NCI-H510A treated with DMSO at 0.1 percent for 48 hours (cell line): ENCODE measurements at regions not wholly inside any gene's neighbourhood (a gene's known extent, or its start where the extent isn't known, plus 50 kb on each side); places are given as distances from the start of the nearest gene placed in this dataset.
"Not testable (repeated sequence)": the region's sequence is repeated elsewhere in the genome, so short reads cannot be mapped to it uniquely, and the experiment has no call there.

Source experiments
- DNase-seq: peaks from one replicate; lab custom pipeline; 2025; lab: John Stamatoyannopoulos, UW

DNA sequence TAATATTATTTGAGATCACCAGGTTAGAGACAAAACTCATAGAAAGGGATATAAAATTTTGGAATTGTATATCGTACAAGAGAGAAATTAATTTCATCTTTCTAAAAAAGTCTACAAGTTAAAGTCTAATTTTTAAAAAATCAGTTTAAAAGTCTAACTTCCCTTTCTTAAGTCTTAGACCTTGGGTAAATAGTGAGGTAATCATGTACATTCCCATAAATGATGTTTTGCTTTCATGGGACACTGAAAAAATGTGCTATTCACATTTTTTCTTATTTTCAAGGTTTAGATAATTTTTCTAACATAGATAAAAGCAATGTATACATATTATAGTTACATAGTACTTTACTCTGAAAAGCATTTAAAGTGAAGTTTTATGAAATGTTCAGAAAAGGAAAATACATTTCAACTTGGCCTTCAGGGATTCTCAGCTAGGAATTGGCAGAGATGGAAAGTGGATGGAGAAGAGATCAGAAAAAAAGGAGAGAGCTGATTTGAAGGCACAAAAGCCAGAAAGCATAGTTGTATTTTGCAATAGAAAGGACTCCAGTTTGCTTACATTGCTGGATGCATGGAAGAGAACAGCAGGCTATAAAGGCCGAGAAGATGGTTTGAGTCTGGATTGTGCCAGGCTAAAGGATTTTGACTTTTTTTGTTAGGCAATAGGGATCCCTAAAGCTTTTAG is 194.0 kb downstream of the CASP12 start:
- no peak for DNase-seq

DNA sequence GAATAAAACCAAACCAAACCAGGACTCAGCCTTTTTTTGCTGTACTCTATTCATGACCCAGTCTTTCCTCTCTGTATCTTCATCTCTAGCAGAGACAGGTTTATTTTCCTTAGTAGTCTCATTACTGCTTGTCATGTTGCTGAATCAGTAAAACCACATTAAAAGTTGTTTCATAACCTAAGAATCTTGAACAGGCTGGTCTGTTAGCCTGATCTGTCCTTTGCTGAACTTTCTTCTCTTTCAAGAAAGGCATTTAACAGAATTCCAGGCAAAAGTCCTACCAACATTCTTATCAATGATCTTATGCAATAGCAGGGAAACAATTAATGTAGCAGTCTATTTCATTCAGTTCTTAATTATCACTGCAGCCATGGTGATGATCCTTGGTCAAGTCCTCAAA is 197.7 kb downstream of the CASP12 start:
- DNase-seq, result no peak

DNA sequence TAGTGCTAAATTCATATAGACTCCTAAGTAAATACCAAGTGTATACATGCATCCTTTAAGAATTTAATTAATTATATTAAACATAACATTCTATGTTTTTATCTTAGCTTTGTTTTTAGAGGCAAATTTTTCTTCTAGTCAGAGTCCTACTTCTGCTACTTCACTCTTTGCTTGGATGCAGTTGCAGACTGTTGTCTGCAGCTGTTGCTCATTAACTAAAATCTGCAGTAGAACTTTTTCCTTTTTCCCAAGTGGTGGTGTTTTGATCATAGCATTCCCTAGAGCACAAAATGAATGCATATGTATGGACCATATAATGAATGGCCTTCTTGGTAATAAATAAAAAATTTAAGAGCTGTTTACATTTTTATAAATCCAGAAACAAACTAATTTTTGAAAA is 198.3 kb downstream of the CASP12 start:
- no peak for DNase-seq

DNA sequence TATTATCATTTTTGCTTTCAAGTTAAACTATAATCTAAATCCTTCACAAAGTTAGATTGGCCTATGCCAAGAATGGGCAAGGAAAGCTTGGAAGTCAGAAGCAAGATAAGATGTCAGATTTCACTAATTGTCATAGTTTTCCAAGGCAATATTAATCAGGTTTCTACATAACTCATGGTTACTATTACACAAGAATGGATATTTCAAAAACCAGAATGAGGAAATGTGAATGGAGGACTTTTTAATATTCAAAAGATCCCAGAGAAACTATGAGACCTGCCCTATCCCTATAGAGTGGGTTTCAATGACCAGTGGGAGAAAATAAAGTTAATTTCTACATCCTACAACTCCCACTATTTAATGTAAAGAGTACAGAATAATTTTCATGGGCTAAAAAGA is 203.2 kb downstream of the CASP12 start:
- DNase-seq, result no peak

DNA sequence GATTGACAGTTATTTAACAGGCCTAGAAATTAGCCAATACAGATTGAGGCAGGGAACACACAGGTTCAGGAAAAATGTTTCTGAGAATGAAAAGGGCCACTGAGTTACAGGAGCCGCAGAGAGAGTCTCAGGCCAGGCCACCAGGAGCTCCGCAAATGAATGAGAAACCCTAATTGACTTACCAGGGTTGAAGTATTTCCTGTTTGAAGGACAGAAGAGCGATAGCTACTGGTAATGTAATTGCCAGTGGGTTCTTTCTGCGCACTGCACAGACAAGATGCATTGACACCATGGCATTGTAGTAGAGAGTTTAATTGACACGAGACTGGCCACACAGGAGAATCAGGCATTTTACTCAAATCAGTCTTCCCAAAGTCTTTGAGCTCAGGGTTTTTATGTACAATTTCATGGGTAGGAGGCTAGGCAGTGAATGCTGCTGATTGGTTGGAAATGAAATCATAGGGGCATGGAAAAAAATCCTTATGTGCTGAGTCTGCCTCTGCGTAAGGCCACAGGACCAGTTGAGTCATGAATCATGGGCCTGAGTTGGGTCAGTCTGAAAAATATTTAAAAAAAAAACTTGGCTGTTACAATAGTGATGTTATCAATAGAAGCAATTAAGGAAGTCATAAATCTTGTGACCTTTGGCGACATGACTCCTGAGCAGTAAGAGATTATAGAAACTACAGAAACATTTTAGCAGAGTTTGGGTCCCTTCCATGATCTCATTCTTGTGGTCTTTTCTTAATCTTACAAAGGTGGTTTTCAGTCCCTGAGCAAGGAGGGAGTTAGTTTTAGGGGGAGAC is 203.8 kb downstream of the CASP12 start:
- no peak for DNase-seq

DNA sequence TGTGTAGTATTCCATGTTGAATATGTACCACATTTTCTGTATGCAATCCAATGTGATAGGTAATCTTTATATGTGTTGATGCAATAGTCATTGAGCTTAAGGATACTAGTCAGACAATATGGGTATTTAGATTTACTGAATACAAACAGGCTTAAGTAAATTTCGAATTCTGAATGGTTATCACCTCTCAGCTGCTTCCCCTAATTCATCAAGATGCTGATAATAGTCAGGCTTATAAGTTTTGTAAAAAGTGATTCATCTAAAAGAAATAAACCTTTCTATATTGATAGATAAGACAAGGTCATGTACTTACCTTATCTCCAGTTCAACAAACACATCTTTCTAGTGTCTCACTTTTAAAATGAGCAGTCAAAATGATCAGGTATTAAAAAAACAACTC is 205.5 kb downstream of the CASP12 start:
- no peak for DNase-seq

DNA sequence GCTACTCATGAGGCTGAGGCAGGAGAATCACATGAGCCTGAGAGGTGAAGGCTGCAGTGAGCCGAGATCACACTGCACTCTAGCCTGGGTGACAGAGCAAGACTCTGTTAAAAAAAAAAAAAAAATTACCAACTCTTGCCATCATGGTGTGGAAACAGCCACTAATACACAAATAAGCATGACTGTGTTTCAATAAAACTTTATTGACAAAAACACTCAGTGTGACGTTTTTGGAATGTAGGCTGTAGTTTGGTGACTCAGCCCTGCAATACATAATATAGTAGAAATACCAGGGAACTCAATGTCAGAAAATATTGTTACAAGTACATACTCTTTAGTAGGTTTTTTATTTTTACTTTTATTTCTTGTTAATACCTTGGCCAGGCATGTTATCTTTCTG is 207.1 kb downstream of the CASP12 start:
- DNase-seq, result no peak

DNA sequence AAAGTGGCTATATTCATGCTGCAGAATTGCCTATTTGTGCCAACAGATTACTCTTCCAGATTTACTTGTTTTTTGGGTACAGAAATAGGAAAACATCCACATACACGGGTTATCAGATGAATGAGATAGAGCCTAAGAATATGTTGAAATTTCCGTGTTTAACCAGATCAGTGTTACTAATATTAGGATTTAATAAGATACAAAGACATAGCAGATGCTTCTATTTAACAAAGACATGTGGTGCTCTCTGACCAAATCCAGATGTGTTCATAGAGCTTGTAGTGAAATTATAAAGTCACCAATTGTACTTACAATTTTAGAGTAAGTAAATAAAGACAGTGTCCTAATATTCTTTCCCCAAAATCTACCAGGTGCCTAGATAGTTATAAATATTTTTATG is 208.0 kb downstream of the CASP12 start:
- no peak for DNase-seq

DNA sequence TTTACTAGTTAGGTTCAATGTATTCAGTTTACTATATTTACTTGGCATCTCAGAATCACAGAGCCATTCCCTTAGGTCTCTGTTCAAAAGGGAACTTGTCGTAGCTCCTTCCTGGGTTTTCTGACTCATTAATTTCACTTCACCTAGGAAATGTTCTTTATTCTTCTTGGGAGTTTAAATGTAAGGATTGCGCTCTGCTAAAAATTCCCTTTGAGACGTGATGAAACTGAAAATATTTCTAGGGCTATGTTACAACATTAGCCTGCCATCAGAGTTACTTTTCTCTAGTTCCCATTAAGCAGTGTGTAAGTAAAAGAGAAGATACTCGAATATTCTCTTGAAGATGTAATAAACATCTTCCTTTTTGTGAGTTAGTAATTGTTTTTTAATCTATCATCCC is 209.5 kb downstream of the CASP12 start:
- DNase-seq, result no peak

DNA sequence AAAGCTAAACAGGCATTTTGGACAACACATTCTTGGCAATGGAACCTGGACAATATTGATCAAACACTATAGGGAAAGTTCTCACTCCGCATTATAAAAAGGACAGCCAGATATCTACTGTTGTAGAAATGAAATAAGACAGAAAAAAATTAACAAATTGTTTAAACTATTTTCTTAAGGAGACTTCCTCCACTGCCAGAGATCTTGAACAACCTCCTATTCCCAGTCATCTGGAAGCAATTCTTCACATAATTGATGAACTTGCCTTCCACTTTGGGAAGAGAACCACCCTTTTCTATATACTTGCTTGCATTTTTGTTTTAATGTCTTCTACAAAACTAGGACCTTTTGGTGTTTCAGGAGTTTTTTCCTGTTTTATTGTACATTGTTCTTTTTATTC is 216.1 kb downstream of the CASP12 start:
- DNase-seq, result no peak

DNA sequence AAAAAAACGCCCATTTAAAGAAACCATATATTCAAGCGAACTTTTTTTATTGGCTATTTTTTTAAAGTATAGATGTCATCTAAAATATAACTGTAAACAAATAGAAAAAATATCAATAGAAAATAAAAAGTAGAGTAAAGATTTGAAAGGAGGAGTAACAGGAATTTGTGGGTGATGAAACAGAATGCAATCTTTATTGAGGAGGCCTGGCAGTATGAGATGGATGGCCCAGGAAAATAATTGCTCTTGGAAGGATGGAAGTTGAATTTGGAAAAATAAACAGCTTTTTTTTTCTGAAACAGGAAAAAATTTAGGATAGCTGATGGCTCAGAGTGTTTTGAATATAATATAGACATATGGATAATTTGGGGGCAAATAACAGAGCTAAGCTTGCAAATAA is 219.0 kb downstream of the CASP12 start:
- DNase-seq, result no peak

DNA sequence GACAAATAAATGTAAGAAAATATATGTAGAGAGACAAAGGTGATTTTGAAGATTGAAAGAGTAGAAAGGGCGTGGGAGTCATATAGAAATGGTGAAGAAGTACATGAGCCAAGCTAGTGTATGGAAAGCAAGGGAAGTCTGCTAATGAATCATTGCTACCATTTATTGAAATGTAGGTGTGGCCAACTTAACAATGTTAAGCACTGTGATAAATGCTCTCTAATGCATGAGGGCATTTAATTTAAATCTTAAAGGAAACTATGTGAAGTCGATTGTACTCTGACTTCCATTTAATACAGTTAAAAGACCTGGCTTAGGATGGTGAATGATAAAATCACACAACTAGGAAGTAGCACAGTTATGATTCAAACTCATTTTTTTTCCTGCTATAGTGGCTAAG is 219.9 kb downstream of the CASP12 start:
- DNase-seq, result no peak

DNA sequence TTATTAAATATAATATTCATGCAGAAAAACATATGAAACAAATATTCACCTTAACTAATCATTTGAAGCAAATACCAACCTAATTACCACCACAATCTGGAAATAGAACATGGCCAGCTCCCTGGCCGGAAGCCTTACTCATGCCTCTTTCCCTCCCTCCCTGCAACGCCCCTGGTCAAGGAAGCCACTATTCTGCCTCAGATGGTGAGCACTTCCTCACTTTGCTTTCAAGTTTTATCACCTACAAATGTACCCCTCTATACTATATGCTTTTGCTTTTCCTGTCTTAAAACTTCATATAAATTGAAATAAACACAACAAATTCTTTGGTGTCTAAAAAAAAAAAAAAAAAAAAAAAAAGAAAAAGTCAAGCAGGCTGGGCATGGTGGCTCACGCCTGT is 221.2 kb downstream of the CASP12 start:
- DNase-seq, result not testable (repeated sequence)

DNA sequence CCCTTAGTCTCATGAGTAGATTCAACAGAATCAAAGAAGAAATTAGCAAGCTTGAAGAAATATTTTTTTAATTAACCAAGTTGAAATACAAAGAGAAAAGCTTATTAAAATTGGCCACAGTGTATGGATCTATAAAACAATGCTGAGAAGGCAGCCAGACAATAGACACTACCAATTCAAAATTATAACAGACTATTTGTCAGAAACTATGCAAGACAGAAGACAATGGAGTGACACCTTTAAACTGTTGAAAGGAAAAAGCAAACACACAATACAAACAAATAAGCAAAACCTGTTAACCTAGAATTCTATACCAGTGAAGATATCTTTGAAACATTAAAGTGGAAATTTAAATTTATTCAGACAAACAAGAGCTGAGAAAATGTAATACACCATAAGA is 225.4 kb downstream of the CASP12 start:
- DNase-seq, result no peak

DNA sequence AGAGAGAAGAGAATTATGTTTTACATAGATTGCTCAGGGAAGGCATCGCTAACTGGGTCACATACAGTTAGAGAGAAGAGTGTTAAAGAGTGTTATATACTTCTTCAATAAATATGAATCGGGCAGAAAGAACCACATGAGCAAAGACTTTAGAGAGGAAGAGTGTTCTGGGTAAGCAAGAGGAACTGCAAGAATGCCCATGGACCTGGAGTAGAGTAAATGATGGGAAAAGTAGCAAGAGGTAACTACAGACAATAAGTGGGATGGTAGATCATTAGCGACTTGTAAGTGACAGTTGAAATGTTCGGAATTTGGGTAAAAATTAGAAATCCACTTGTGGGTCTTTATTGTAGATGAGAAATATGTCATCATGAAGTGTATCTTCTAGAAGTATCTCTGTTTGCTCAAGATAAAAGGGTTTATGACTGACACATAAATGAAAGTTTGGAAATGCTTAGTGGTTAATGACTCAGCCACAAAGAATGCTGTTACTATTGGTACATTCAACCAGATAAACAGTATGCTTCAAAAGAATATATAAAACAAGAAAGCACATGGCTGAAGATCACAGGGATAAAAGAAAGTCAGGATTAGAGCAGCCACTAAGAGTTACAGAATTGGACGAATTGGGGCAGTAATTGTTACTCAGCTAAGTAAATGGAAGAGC is 229.3 kb downstream of the CASP12 start:
- DNase-seq, result no peak

DNA sequence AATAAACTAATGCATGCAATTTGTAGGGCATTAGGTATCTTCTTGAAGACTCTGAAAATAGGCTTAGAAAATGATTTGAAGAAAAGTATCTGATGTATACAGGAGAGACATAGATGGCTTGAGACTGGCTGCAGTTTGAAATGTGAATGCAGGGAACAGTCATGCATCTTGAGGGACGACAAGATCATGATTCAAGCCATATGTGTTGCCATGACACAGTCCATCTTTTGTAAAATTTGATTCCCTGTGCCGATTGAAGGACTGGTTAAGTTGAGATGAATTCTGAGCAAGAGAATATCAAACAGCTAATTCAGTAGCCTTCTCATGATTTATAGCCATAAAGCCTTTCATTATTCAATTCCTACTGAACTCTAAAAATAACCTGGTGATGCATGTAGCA is 231.6 kb downstream of the CASP12 start:
- no peak for DNase-seq

DNA sequence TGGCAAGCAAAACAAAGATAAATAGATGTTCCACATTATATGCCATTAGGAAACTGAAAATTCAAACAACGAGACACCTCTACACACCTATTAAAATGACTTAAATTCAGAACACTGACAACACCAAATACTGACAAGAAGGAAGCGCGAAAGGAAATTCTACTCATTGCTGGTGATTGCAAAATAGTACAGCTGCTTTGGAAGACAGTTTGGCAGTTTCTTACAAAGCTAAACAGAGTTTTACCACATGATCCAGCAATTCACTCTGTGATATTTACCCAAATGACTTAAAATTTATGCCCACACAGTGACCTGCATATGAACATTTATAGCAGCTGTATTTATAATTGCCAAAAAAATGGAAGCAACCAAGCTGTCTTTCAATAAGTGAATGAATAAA is 232.6 kb downstream of the CASP12 start:
- DNase-seq, result no peak

DNA sequence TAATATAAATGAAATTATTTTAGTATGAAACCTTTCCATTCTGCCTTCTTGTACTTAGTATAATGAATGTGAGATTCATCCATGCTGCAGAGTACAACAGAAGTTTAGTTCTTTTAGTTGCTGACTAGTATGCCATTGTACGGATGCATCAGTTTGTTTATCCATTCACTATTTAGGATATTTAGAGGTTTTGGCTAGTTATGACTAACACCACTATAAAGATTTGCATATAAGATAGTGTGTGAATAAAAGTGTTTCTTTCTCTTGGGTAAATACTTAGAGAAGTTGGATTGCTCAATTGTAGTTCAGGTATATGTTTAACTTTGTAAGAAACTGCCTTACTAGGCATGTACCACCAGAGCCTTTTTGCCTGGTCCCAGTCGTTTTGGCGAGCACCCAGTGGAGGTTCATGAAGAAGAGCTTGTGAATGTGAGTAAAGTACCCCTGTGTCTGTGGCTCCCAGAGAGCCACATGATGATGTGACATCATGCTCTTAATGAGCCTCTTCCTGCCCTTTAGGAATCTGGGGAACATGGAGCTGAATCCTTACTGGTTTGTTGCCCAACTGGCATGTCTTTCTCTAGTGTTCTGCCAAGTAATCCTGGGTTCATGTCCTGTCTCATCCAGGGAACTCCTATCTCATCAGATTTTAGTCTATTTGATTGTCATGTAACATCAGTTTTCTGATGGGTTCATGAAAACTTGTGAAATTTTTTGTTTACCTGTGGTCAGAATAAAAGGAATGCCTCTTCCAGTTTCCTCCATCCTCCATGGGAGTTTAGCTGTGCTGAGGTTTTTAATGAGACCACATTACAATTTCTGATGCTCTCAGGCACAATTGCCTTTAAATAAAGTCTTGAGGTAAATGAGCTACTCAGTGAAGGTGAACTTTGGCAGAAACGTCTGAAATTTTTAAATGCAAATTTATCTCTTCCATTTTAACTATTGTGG is 234.8 kb downstream of the CASP12 start:
- DNase-seq, result no peak

DNA sequence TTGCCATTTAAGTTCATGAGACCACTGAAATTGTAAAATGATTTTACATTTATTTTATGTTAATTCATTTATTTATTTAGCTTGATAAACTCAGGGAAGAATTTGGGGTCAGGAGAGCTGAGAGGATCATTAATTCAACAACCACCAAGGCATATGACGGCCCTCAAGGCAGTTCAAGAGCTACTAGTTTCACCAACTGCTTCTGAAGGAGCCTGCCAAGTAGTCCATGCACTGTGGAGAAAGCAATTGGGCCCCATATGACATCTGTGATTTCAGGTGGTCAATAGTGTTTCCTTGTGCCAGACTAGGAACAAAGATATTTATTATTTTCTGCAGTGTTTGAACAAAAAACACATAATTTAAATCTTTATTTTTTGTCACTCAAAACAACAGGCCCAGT is 236.4 kb downstream of the CASP12 start:
- no peak for DNase-seq

DNA sequence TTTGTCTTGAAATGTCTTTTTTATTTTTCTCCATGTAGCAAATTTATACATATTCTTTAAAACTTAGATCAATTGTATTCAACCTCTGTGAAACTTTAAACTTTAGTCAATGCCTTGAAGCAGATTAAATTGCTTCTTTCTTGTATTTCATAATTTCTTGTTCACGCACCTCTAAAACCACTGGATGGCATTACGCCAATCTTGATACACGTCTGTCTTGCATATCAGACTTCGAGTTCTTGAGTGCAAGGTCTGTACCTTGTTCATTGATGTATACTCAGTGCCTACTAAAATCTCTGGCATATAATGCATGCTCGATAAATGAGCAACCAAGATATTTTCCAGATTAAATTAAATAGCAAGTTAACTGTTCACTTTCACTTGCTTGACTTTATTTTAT is 236.8 kb downstream of the CASP12 start:
- DNase-seq, result no peak

DNA sequence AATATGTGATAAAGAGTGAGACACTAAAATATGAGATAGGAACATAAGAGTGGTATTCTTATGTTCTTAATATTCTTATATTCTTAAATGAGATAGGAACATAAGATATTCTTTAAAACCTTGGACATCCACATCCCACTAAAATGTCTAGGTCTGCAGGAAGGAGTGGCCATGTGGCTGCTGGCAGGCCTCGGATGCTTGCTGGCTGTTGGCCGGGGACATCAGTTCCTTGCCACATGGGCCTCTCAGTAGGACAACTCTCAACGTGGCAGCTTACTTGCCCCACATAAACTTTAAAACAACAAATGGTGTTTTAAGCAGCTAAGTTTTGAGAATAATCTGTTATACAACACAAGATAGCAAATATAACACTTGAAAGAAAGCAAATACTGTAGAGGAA is 240.1 kb downstream of the CASP12 start:
- no peak for DNase-seq

DNA sequence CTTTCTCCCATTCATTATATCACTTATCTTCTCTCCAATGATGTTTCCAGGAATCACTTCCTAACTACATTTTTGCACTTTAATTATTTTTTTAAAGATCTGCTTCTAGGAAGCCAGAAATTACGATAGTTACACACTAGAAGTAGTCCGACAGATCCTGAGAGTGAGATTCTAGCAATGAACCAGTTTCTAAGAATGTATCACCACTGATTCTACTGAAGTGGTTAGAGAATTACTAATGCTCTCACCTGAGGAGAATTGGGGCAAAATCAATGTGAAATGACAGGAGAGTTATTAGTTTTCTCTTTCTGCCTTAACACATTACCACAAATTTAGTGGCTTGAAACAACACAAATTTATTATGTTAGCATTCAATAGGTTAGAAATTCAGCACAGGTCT is 241.2 kb downstream of the CASP12 start:
- no peak for DNase-seq
